DOHH2 (cell line): ENCODE measurements at regions not wholly inside any gene's neighbourhood (a gene's known extent, or its start where the extent isn't known, plus 50 kb on each side); places are given as distances from the start of the nearest gene placed in this dataset.

Experiments
- H3F3A ChIP-seq: fragments of 200-600 bp; sonication (generic), shearing (Covaris generic); 2 replicates; pipeline ENCODE4 v1.6.0; 2016; ENCODE audit warnings: antibody characterized with exemption, mild to moderate bottlenecking; ENCODE audit not compliant: control insufficient read depth, insufficient read depth
- H3K27ac ChIP-seq: fragments of 200-600 bp; sonication (generic); 2 replicates; pipeline ENCODE4 v1.5.1; 2014; ENCODE audit warnings: low read depth, mild to moderate bottlenecking, low read length, moderate library complexity
- H3K27me3 ChIP-seq: fragments of 200-600 bp; sonication (generic); 2 replicates; pipeline ENCODE4 v1.6.1; 2014; ENCODE audit warnings: mild to moderate bottlenecking, low read length, mixed read lengths; ENCODE audit not compliant: control insufficient read depth
- H3K36me3 ChIP-seq: fragments of 200-600 bp; sonication (generic); 2 replicates; pipeline ENCODE4 v1.6.1; 2014; ENCODE audit warnings: mild to moderate bottlenecking, low read length, moderate library complexity, mixed read lengths; ENCODE audit not compliant: control insufficient read depth
- H3K4me1 ChIP-seq: fragments of 200-600 bp; sonication (generic); 2 replicates; pipeline ENCODE4 v1.6.1; 2014; ENCODE audit warnings: mild to moderate bottlenecking, low read length, mixed read lengths; ENCODE audit not compliant: control insufficient read depth
- H3K4me2 ChIP-seq: fragments of 200-600 bp; sonication (generic); 2 replicates; pipeline ENCODE4 v1.6.0; 2014; ENCODE audit warnings: mild to moderate bottlenecking, low read length, moderate library complexity
- H3K4me3 ChIP-seq: fragments of 200-600 bp; sonication (generic); 2 replicates; pipeline ENCODE4 v1.5.1; 2014; ENCODE audit warnings: mild to moderate bottlenecking, low read length, mixed read lengths
- H3K79me2 ChIP-seq: fragments of 200-600 bp; sonication (generic); 2 replicates; pipeline ENCODE4 v1.6.1; 2014; ENCODE audit warnings: mild to moderate bottlenecking, low read length, mixed read lengths; ENCODE audit not compliant: control insufficient read depth
- H3K9me2 ChIP-seq: fragments of 200-600 bp; sonication (generic); replicated peaks from 2 replicates; pipeline ENCODE4 v1.6.1; 2014; ENCODE audit warnings: mild to moderate bottlenecking, low read length, mixed read lengths; ENCODE audit not compliant: control insufficient read depth
- H3K9me3 ChIP-seq: fragments of 200-600 bp; sonication (generic); 2 replicates; pipeline ENCODE4 v1.6.1; 2014; ENCODE audit warnings: antibody characterized with exemption, low read length, mixed read lengths; ENCODE audit not compliant: control insufficient read depth, insufficient read depth
- H4K20me1 ChIP-seq: fragments of 200-600 bp; sonication (generic); 2 replicates; pipeline ENCODE4 v1.6.0; 2014; ENCODE audit warnings: low read depth, mild to moderate bottlenecking, antibody characterized with exemption, low read length, moderate library complexity; ENCODE audit not compliant: control insufficient read depth, insufficient read depth
- EZH2phosphoT487 ChIP-seq: fragments of 200-600 bp; sonication (generic); IDR thresholded peaks from 2 replicates; pipeline ENCODE4 v1.6.1; 2017; ENCODE audit warnings: borderline replicate concordance, mild to moderate bottlenecking, antibody characterized with exemption, low read length, moderate library complexity, mixed read lengths
- TF ChIP-seq, protein P1 (sequence below): fragments of 200-600 bp; sonication (generic); IDR thresholded peaks from one replicate; pipeline ENCODE4 v1.5.1; 2014; ENCODE audit warnings: antibody characterized with exemption, mild to moderate bottlenecking, low read depth, low read length; ENCODE audit not compliant: poor library complexity, severe bottlenecking

DNA sequence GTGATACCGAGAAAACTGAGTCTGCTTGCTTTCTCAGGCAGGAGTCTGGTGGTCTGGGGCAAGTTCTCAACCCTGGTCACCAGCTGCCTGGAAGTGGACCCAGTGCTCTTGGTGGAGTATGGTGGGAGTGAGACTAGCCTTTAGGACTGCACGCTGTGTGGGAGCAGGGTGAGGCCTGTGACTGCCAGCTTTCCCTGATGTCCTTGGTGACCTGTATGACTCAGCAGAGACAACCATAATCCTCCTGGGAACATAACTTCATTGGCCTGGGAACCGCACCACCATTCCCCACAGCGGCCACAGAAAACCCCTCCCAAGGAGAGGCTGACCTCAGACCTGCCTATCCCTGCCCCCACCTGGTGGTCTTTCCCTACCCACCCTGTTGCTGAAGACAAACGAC, 139.5 kb upstream of the CHRM2 start:
- H3K27me3 ChIP-seq = no peaks in the 10 kb centered on the region
- H3K27ac ChIP-seq = no peak overlapping the region
- no peak overlapping the region for H3K4me3 ChIP-seq
- no peaks in the 10 kb centered on the region for H3K79me2 ChIP-seq
- H3K9me3 ChIP-seq = no peaks in the 10 kb centered on the region
- no peak overlapping the region for H3K4me2 ChIP-seq
- no peaks in the 10 kb centered on the region for H3K4me1 ChIP-seq
- no peaks in the 10 kb centered on the region for H3K36me3 ChIP-seq
- no peak for TF ChIP-seq EZH2phosphoT487
- TF ChIP-seq, protein P1, sequence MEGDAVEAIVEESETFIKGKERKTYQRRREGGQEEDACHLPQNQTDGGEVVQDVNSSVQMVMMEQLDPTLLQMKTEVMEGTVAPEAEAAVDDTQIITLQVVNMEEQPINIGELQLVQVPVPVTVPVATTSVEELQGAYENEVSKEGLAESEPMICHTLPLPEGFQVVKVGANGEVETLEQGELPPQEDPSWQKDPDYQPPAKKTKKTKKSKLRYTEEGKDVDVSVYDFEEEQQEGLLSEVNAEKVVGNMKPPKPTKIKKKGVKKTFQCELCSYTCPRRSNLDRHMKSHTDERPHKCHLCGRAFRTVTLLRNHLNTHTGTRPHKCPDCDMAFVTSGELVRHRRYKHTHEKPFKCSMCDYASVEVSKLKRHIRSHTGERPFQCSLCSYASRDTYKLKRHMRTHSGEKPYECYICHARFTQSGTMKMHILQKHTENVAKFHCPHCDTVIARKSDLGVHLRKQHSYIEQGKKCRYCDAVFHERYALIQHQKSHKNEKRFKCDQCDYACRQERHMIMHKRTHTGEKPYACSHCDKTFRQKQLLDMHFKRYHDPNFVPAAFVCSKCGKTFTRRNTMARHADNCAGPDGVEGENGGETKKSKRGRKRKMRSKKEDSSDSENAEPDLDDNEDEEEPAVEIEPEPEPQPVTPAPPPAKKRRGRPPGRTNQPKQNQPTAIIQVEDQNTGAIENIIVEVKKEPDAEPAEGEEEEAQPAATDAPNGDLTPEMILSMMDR = no peak
- no peaks in the 10 kb centered on the region for H3K9me2 ChIP-seq
- H4K20me1 ChIP-seq = no peaks in the 10 kb centered on the region
- no peaks in the 10 kb centered on the region for H3F3A ChIP-seq

DNA sequence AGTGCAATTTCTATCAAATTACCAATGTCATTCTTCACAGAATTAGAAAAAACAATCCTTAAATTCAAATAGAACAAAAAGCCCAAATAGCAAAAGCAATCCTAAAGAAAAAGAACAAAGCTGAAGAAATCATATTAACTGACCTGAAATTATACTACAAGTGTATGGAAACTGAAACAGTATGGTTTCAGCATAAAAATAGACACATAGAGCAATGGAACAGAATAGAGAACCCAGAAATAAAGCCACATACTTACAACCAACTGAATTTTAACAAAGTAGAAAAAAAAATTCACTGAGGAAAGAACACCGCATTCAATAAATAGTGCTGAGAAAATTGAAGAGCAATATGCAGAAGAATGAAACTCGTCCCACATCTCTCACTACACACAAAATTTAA, 142.0 kb upstream of the CHRM2 start:
- H3K27me3 ChIP-seq = no peaks in the 10 kb centered on the region
- H3K9me3 ChIP-seq = no peaks in the 10 kb centered on the region
- TF ChIP-seq, protein P1 = no peak
- TF ChIP-seq EZH2phosphoT487 = no peak
- no peaks in the 10 kb centered on the region for H3K36me3 ChIP-seq
- no peaks in the 10 kb centered on the region for H3K79me2 ChIP-seq
- H3K9me2 ChIP-seq = no peaks in the 10 kb centered on the region
- H3K4me2 ChIP-seq = no peak overlapping the region
- no peaks in the 10 kb centered on the region for H3K4me1 ChIP-seq
- no peak overlapping the region for H3K4me3 ChIP-seq
- no peak overlapping the region for H3K27ac ChIP-seq
- H4K20me1 ChIP-seq = no peaks in the 10 kb centered on the region
- H3F3A ChIP-seq = no peaks in the 10 kb centered on the region

DNA sequence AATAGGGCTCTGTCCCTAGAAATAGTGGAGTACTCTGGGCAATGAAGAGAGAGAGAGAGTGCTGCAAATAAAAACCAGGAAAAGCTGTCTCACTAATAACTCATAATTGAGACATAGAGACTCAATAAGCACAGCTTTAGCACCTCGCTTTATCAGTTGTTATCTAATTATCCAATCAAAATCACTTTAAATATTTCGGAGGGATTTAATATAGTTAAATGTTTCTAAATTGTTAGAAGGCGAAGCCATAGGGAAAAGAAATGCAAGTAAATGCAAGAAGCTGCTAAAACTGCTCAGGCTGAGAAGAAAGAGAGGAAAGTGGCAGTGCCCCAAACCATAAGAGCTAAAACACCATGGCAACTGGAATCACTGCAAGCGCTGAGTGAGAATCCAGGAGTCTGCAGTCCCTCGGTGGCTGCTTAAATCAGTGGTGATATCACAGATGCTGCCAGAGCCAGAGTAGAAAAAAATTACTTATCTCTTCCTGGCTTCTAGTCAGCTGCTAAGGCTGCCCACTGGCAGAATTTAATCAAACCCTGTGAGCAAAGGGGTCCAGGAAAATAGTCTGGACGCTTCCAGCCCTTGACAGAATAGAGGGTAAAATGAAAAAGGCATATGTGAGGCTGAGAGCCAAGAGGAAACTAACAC, 150.4 kb upstream of the CHRM2 start:
- Histone ChIP-seq H3K27me3 (no peaks in the 10 kb centered on the region), H3K4me3 (no peak overlapping the region), H4K20me1 (no peaks in the 10 kb centered on the region), H3K79me2 (no peaks in the 10 kb centered on the region), H3K9me2 (no peaks in the 10 kb centered on the region), H3K9me3 (no peaks in the 10 kb centered on the region), H3K36me3 (no peaks in the 10 kb centered on the region), H3K27ac (no peak overlapping the region), H3K4me1 (no peaks in the 10 kb centered on the region), H3K4me2 (no peak overlapping the region), H3F3A (no peaks in the 10 kb centered on the region)
- TF ChIP-seq EZH2phosphoT487 = no peak
- TF ChIP-seq, protein P1 = no peak
